ENCODE measurements at regions not wholly inside any gene's neighbourhood (a gene's known extent, or its start where the extent isn't known, plus 50 kb on each side); places are given as distances from the start of the nearest gene placed in this dataset.

DNA sequence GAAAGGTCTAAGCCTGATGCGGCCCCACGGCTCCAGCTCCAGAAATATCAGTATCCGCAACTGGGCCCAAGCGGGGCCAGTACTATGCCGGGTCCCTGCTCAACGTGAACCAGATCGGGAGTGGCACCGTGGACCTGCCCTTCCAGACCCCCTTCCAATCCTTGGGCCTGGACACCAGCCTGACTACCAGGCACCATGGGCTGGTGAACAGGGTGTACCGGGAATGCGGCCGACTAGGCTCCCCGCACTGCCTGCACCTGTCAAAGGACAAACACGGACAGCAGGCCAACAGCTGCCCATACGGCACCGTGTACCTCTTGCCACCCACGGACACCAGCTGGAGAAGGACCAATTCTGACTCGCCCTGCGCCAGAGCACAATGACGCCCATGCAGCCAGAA is 1196.9 kb upstream of the CHAC2 start (continued):
- TF ChIP-seq, protein P1, sequence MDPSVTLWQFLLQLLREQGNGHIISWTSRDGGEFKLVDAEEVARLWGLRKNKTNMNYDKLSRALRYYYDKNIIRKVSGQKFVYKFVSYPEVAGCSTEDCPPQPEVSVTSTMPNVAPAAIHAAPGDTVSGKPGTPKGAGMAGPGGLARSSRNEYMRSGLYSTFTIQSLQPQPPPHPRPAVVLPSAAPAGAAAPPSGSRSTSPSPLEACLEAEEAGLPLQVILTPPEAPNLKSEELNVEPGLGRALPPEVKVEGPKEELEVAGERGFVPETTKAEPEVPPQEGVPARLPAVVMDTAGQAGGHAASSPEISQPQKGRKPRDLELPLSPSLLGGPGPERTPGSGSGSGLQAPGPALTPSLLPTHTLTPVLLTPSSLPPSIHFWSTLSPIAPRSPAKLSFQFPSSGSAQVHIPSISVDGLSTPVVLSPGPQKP (IDR thresholded peaks at IDR 0.05; ENCODE audit: low read depth, low read length), result no peak
- TF ChIP-seq GATA3 (IDR thresholded peaks at IDR 0.05; ENCODE audit: borderline replicate concordance) (no peak), JUN (IDR thresholded peaks at IDR 0.05) (no peak), RARB (CRISPR knock-in tag; IDR thresholded peaks at IDR 0.05) (no peak)
- TF ChIP-seq, protein P2, sequence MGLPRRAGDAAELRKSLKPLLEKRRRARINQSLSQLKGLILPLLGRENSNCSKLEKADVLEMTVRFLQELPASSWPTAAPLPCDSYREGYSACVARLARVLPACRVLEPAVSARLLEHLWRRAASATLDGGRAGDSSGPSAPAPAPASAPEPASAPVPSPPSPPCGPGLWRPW (IDR thresholded peaks at IDR 0.05), result no peak

- TF ChIP-seq, protein P2 (IDR thresholded peaks at IDR 0.05), result no peak
- TF ChIP-seq, protein P3, sequence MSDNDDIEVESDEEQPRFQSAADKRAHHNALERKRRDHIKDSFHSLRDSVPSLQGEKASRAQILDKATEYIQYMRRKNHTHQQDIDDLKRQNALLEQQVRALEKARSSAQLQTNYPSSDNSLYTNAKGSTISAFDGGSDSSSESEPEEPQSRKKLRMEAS (IDR thresholded peaks at IDR 0.05), result no peak
- TF ChIP-seq RCOR1 (IDR thresholded peaks at IDR 0.05; ENCODE audit: low read depth, low read length) (no peak), TP53 (CRISPR knock-in tag; IDR thresholded peaks at IDR 0.05) (no peak), ZC3H11A (IDR thresholded peaks at IDR 0.05) (no peak), HOXB5 (CRISPR knock-in tag; IDR thresholded peaks at IDR 0.05) (no peak), ZFP36 (IDR thresholded peaks at IDR 0.05; ENCODE audit: borderline replicate concordance, partially characterized antibody) (no peak), KDM5A (IDR thresholded peaks at IDR 0.05) (no peak), SREBF2 (IDR thresholded peaks at IDR 0.05) (no peak), RFX5 (IDR thresholded peaks at IDR 0.05) (no peak), PHF8 (IDR thresholded peaks at IDR 0.05; ENCODE audit: borderline replicate concordance, low read depth) (no peak), ZNF302 (CRISPR knock-in tag; IDR thresholded peaks at IDR 0.05) (no peak), E2F6 (IDR thresholded peaks at IDR 0.05; ENCODE audit: borderline replicate concordance, low read depth) (no peak), POLR2AphosphoS2 (conservative IDR thresholded peaks at IDR 0.05; ENCODE audit: low read length) (no peak), ESRRA (IDR thresholded peaks at IDR 0.05; ENCODE audit: borderline replicate concordance, low read length) (no peak), HOXA7 (CRISPR knock-in tag; IDR thresholded peaks at IDR 0.05) (no peak), RAD21 (conservative IDR thresholded peaks at IDR 0.05 in 1 of 2, IDR thresholded peaks at IDR 0.05 in 1 of 2) (no peak), EHF (CRISPR knock-in tag; IDR thresholded peaks at IDR 0.05) (no peak)
- TF ChIP-seq, protein P4, sequence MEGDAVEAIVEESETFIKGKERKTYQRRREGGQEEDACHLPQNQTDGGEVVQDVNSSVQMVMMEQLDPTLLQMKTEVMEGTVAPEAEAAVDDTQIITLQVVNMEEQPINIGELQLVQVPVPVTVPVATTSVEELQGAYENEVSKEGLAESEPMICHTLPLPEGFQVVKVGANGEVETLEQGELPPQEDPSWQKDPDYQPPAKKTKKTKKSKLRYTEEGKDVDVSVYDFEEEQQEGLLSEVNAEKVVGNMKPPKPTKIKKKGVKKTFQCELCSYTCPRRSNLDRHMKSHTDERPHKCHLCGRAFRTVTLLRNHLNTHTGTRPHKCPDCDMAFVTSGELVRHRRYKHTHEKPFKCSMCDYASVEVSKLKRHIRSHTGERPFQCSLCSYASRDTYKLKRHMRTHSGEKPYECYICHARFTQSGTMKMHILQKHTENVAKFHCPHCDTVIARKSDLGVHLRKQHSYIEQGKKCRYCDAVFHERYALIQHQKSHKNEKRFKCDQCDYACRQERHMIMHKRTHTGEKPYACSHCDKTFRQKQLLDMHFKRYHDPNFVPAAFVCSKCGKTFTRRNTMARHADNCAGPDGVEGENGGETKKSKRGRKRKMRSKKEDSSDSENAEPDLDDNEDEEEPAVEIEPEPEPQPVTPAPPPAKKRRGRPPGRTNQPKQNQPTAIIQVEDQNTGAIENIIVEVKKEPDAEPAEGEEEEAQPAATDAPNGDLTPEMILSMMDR (IDR thresholded peaks at IDR 0.05), result no peak
- ATAC-seq, result no peak
- no peak for FAIRE-seq
- POLR2A ChIA-PET, result no interaction called here
- no peak overlapping the region for H3K4me3 ChIP-seq
- CTCF ChIA-PET, result no interaction called here
- no peak for DNase-seq (ENCODE audit: low read depth in 1 of 2, low spot score in 1 of 2)
- WGBS (ENCODE audit: missing lambda C conversion rate), result 8% methylated on average over 3 of the region's 3 CpGs
- H3K4me1 ChIP-seq, result no peaks in the 10 kb centered on the region
- no peak overlapping the region for H3K27ac ChIP-seq
- peaks cover 3% of the 10 kb centered on the region; the same call in 1 of the 3 replicates for H3K9me3 ChIP-seq
- no peak overlapping the region for H3K4me2 ChIP-seq
Measured at GRCh38 chr2:52563151-52563550, 1204.5 kb upstream of the CHAC2 start.

All from A549 (cell line).